ENCODE measurements at regions not wholly inside any gene's neighbourhood (a gene's known extent, or its start where the extent isn't known, plus 50 kb on each side); places are given as distances from the start of the nearest gene placed in this dataset.
"Not testable (repeated sequence)": the region's sequence is repeated elsewhere in the genome, so short reads cannot be mapped to it uniquely, and the experiment has no call there.

GRCh38 chr2:156254637-156255067 is 77.9 kb downstream of the NR4A2 start:
- DNase-seq: not testable (repeated sequence)

DNA sequence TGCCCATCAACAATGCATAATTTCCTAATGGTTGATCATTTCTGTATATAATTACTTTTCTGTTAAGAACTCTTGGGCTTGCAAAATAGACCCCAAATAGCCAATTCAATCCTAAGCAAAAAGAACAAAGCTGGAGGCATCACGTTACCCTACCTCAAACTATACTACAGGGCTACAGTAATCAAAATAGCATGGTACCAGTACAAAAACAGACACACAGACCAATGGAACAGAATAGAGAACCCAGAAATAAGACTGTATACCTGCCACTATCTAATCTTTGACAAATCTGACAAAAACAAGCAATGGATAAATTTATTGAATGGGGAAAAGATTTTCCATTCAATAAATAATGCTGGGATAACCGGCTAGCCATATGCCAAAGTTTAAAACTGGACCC is 78.8 kb downstream of the NR4A2 start:
- DNase-seq: no peak

GRCh38 chr2:156242874-156243273 is 89.6 kb downstream of the NR4A2 start:
- DNase-seq: no peak

DNA sequence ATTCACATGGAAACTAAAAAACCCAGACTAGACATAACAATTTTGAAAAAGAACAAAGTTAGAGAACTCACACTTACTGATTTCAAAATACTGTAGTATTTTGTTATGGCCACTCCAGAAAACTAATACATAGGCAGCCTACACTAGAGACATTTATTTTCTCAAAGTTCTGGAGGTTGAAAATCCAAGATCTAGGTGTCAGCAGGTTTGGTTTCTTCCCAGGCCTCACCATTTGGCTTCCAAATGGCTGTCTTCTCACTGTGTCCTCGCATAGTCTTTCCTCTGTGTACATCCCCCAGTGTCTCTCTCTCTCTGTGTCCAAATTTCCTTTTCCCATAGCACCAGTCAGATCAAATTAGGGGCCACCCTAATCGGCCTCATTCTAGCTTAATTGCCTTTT is 95.0 kb downstream of the NR4A2 start:
- DNase-seq: no peak

DNA sequence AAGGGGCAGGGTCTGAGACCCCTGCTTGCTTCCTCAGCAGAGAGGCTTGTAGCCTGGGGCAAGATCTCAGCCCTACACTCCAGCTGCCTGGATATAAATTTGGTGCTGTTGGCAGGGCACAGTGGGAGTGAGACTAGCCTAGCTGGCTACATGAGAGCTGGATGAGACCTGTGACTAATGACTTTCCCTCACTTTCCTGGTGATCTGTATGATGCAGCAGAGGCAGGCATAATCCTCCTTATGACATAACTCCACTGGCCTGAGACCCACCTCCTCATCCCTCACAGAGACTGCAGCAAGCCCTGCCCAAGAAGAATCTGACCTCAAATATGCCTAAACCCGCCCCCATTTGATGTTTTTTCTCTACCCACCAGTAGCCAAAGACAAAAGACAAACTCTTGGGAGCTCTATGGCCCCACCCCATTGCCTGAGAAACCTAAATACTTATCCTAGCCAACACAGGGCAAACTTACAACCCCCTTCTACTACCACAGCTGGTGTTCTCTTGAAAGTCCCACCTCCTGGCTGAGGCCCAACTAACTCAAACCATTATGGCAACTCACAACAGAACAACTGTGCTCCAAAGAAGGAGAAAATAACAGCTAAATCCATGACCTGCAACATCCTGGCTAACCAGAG is 102.7 kb downstream of the NR4A2 start:
- DNase-seq: no peak

DNA sequence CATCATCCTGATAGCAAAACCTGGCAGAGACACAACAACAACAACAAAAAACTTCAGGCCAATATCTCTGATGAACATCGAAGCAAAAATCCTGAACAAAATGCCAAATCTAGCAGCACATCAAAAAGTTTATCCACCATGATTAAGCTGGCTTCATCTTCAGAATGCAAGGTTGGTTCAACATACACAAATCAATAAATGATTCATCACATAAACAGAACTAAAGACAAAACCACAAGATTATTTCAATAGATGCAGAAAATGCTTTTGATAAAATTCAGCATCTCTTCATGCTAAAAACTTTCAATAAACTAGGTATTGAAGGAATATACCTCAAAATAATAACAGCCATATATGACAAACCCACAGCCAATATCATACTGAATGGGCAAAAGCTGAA is 109.2 kb downstream of the NR4A2 start:
- not testable (repeated sequence) for DNase-seq

GRCh38 chr2:156221703-156222102 is 110.8 kb downstream of the NR4A2 start:
- DNase-seq: no peak

- DNase-seq: no peak
Observed at GRCh38 chr2:156219491-156220100, 112.9 kb downstream of the NR4A2 start.

- no peak for DNase-seq
Observed at GRCh38 chr2:156215656-156216055, 116.9 kb downstream of the NR4A2 start.

- no peak for DNase-seq
Observed at GRCh38 chr2:156211318-156211717, 121.2 kb downstream of the NR4A2 start.

DNA sequence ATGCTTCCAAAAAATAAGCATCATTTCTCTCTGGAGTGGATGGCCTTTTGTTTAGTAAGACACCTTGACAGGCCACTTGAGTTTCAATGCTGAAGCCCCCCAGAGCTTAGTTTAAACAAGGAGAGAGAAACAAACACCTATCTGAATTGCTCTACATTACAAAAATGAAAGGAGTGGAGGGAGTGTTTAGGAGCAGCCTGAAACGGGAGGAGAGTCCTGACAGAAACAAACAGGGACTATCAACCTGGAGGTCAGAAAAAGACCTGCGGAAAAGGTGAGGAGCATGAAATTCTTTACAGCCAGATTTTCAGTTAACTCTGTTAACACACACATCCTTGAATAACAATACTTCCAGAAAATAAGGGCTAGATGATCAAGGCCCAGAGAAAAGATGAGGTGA is 126.2 kb downstream of the NR4A2 start:
- DNase-seq: no peak

GRCh38 chr2:156199588-156199987 is 132.9 kb downstream of the NR4A2 start:
- DNase-seq: no peak

DNA sequence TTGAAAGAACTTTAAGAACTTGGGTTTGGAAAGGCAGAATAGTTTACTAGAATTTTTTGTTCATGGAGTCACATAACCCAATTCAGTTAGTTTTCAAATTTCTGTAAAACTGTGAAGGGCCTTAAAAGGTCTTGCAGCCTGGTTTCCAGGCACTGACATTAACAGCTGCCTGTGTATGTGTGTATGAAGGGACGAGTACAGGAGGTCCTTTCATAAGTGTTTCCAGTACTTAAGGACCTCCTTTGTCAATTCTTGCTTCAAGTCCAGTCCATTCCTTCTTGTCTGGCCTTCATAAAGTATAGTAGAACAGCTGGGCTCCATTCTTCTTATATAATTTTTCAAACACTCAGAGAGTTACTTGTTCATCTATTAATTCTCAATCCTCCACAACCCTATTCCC is 136.5 kb downstream of the NR4A2 start:
- no peak for DNase-seq

- DNase-seq: no peak
Observed at GRCh38 chr2:156192468-156192867, 140.1 kb downstream of the NR4A2 start.

- DNase-seq: no peak
Observed at GRCh38 chr2:156191527-156191926, 141.0 kb downstream of the NR4A2 start.

GRCh38 chr2:156190517-156190916 is 142.0 kb downstream of the NR4A2 start:
- DNase-seq: no peak

DNA sequence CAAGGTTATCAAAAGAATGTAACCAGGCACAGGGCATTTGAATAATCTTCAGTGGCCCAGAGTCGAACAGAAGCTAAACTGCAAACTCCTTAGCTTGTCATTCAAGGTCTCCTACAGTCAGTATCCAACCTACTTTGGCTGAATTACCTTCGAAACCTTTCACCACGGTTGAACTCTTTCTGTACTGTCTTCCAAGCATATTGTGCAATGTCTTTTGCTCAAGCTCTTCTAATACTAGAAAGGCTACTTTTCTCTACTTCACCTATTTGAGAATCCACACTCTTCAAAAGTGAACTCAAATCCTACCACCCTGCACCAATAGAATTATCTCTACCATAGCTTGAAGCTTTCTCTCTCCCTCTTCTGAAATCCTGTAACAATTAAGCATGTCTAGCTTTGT is 142.9 kb downstream of the NR4A2 start:
- no peak for DNase-seq

DNA sequence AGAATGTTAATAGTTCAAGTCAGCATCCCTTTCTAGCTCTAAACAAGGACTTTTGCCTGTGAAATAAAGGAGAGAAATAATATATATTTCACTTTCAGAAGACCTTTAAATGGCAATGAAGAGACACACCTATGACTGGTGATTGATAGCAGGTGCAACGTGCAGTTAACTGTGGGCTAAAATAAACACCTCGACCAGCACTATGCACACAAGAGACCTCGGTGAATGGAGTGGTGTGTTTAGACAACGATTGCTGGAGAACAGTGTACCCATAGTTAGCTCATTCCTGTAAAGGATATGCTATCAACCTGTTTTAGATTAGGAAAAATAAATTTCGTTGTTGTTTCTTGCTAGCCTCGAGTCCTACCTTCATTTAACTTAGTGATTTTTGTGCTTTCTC is 143.4 kb downstream of the NR4A2 start:
- DNase-seq: no peak

- DNase-seq: no peak
Observed at GRCh38 chr2:156182132-156182531, 150.4 kb downstream of the NR4A2 start.

DNA sequence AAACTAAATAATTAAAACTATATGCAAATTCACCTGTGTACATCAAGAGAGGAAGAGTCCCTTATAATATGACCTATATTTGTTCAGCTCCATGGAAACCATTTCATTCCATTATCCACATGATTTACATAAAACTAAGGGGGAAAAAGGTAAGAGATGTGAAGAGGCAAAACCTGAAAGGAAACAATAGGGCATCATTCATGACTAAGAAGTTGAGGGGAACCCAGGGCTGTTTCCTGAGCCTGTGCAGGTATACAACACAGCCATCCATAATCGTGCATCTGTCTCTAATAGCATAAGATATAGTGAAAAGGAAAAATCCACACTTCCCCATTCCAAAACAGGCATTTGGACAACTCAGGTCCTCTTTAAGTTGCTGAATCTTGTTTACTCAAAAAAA is 151.3 kb downstream of the NR4A2 start:
- no peak for DNase-seq

- DNase-seq: no peak
Observed at GRCh38 chr2:156177654-156178053, 154.9 kb downstream of the NR4A2 start.

DNA sequence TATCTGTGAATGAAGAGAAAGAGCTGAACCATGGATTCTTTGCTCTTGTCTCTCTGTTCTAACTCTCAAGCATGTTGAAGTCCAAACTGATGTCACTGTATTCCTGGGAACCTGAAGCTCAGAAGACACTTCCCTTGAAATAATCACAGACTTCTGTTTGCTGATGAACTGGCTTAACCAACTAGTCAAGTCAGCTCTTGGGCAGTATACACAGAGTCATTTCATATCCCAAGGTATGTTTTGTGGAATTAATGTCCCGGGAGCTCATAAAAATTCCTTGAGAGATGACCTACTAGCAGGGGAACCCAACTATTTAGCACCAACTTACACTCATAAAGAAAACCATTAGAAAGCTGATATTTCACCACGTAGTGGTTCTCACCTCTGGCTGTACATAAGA is 156.6 kb downstream of the NR4A2 start:
- DNase-seq: no peak

GRCh38 chr2:156170929-156171328 is 161.6 kb downstream of the NR4A2 start:
- no peak for DNase-seq

GRCh38 chr2:156165742-156166141 is 166.8 kb downstream of the NR4A2 start:
- DNase-seq: no peak

- DNase-seq: no peak
Observed at GRCh38 chr2:156164091-156164720, 168.3 kb downstream of the NR4A2 start.

All from stimulated activated CD4-positive, alpha-beta T cell treated with anti-CD3 and anti-CD28 coated beads, Interleukin-4, amount 100 ng/mL, for 4 hours (primary cell).